KMS-11 (cell line): ENCODE measurements at regions not wholly inside any gene's neighbourhood (a gene's known extent, or its start where the extent isn't known, plus 50 kb on each side); places are given as distances from the start of the nearest gene placed in this dataset.

Experiments used
- H2AFZ ChIP-seq: fragments of 200-600 bp; sonication (generic); 2 replicates; pipeline ENCODE4 v1.6.1; 2016; ENCODE audit warnings: antibody characterized with exemption, mixed run types, low read depth
- H3K27ac ChIP-seq: fragments of 200-600 bp; sonication (generic); 2 replicates; pipeline ENCODE4 v1.6.1; 2016; ENCODE audit warnings: mild to moderate bottlenecking, mixed run types
- H3K27me3 ChIP-seq: fragments of 200-600 bp; sonication (generic); 2 replicates; pipeline ENCODE4 v1.6.1; 2017; ENCODE audit warnings: mild to moderate bottlenecking, low read depth, mixed run types, moderate library complexity; ENCODE audit not compliant: insufficient read depth
- H3K36me3 ChIP-seq: fragments of 200-600 bp; sonication (generic); 2 replicates; pipeline ENCODE4 v1.6.1; 2017; ENCODE audit warnings: mild to moderate bottlenecking, mixed run types; ENCODE audit not compliant: insufficient read depth
- H3K4me1 ChIP-seq: fragments of 200-600 bp; sonication (generic); 2 replicates; pipeline ENCODE4 v1.6.1; 2016; ENCODE audit warnings: mild to moderate bottlenecking, low read depth, mixed run types; ENCODE audit not compliant: poor library complexity, severe bottlenecking
- H3K4me2 ChIP-seq: fragments of 200-600 bp; sonication (generic); 2 replicates; pipeline ENCODE4 v1.7.0; 2016; ENCODE audit warnings: mild to moderate bottlenecking, mixed run types
- H3K4me3 ChIP-seq: fragments of 200-600 bp; sonication (generic); IDR thresholded peaks from 2 replicates; pipeline ENCODE4 v1.6.1; 2017; ENCODE audit warnings: low read depth, low read length, mixed read lengths; ENCODE audit not compliant: insufficient read depth
- H3K79me2 ChIP-seq: fragments of 200-600 bp; sonication (generic); 2 replicates; pipeline ENCODE4 v1.6.1; 2016; ENCODE audit warnings: low read depth, mixed run types; ENCODE audit not compliant: insufficient read depth
- H3K9ac ChIP-seq: fragments of 200-600 bp; sonication (generic); 2 replicates; pipeline ENCODE4 v1.6.1; 2016; ENCODE audit warnings: mild to moderate bottlenecking, mixed run types
- H4K20me1 ChIP-seq: fragments of 200-600 bp; sonication (generic); 2 replicates; pipeline ENCODE4 v1.6.1; 2016; ENCODE audit warnings: mild to moderate bottlenecking, mixed run types; ENCODE audit not compliant: insufficient read depth
- TF ChIP-seq, protein P1 (sequence below): fragments of 200-600 bp; sonication (generic); conservative IDR thresholded peaks from 2 replicates; pipeline ENCODE4 v1.6.1; 2017; ENCODE audit warnings: low read depth, mild to moderate bottlenecking, antibody characterized with exemption, low read length, moderate library complexity, mixed read lengths

DNA sequence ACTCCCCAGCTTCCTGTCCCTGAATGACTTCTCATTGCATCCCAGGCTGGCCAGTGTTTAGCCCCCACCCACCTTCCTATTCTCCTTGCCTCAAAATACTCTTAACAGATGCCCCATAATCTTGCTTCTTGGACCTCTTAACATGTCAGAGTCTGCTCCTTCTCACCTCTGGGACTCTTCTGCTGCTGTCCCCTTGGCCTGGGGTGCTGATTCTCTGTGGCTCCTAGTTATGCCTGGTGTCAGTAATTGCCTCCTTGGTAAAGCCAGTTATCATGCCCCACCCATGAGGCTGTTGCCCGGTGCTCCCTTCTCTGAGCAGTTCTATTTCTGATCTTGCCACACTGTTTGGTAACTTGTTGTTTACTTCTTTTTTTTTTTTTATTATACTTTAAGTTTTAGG, 256.8 kb downstream of the STIM2 start:
- TF ChIP-seq, protein P1, sequence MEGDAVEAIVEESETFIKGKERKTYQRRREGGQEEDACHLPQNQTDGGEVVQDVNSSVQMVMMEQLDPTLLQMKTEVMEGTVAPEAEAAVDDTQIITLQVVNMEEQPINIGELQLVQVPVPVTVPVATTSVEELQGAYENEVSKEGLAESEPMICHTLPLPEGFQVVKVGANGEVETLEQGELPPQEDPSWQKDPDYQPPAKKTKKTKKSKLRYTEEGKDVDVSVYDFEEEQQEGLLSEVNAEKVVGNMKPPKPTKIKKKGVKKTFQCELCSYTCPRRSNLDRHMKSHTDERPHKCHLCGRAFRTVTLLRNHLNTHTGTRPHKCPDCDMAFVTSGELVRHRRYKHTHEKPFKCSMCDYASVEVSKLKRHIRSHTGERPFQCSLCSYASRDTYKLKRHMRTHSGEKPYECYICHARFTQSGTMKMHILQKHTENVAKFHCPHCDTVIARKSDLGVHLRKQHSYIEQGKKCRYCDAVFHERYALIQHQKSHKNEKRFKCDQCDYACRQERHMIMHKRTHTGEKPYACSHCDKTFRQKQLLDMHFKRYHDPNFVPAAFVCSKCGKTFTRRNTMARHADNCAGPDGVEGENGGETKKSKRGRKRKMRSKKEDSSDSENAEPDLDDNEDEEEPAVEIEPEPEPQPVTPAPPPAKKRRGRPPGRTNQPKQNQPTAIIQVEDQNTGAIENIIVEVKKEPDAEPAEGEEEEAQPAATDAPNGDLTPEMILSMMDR = no peak
- H3K9ac ChIP-seq = no peak overlapping the region
- no peak overlapping the region for H3K4me3 ChIP-seq
- H3K27me3 ChIP-seq = no peaks in the 10 kb centered on the region
- H3K27ac ChIP-seq = no peak overlapping the region
- H3K36me3 ChIP-seq = no peaks in the 10 kb centered on the region
- H3K4me2 ChIP-seq = no peak overlapping the region
- H2AFZ ChIP-seq = no peak overlapping the region
- no peaks in the 10 kb centered on the region for H3K79me2 ChIP-seq
- no peaks in the 10 kb centered on the region for H4K20me1 ChIP-seq
- no peaks in the 10 kb centered on the region for H3K4me1 ChIP-seq

DNA sequence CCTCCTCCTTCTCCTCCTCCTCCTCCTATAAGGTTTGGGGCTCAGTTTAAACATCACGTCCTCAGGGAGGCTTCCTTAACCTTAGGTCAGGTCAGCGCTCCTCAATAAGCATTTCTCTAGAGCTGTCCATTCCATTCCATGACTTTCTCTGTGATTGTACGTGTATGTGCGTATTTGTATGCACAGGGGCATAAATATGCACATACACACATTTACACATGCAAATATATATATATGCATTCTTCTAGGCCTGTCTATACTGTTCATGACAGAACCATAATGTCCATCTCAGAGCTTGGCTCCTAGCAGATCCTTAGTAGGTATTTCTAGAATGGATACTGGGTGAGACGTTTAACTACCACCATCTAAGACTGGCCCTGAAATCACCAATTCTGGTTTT, 258.6 kb downstream of the STIM2 start:
- H3K36me3 ChIP-seq = no peaks in the 10 kb centered on the region
- H3K4me2 ChIP-seq = no peak overlapping the region
- H3K4me1 ChIP-seq = no peaks in the 10 kb centered on the region
- TF ChIP-seq, protein P1 = no peak
- H3K4me3 ChIP-seq = no peak overlapping the region
- H4K20me1 ChIP-seq = no peaks in the 10 kb centered on the region
- H3K27me3 ChIP-seq = no peaks in the 10 kb centered on the region
- no peak overlapping the region for H3K27ac ChIP-seq
- no peaks in the 10 kb centered on the region for H3K79me2 ChIP-seq
- H2AFZ ChIP-seq = no peak overlapping the region
- H3K9ac ChIP-seq = no peak overlapping the region

DNA sequence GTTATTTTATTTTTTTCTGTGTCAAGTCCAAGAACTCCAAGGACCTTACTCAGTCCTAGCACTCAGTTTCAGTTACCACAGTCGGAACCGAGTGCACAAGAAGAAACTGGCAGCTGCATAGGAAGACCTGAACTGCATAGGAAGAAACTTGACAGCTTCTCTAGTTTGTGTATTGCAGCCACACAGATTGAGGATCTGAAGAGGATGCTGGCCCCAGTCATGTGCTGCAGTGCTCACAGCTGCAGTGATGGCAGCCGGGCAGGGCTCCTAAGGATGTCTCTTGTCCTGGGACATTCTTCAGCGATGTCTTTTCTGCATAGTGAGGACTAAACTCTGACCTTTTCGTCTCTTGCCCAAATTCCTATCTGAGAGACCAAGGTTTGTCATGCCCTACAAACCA, 261.2 kb downstream of the STIM2 start:
- no peaks in the 10 kb centered on the region for H4K20me1 ChIP-seq
- no peaks in the 10 kb centered on the region for H3K27me3 ChIP-seq
- TF ChIP-seq, protein P1 = no peak

DNA sequence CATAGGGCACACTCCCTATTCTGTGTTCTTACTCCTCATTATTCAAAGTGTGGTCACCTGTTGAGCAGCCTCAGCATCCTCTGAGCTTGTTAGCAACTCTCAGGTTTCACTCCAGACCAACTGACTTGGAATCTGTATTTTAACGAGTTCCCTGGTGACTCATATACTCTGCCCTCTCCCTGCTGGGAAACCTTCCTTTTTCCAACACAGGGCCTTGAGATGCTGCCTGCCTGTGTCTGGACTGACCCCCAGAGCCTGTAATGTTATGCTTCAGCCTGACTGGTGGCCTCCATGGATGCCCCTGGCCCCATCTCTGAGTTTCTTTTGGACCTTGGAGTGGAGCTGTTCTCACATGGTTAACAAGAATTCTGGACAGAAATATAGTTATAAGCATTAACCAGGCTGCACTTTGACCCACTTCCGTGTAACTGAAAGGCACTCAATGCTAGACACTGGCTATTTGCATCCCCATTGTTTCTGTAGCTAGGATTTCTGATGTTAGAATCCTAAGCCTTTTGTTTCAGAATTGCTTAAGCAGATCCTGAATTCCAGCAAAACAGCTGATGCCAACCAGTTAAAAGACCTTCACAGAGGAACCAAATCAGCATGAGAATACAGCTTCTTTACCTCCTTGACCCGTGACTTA, 262.6 kb downstream of the STIM2 start:
- H3K27me3 ChIP-seq = no peaks in the 10 kb centered on the region
- no peaks in the 10 kb centered on the region for H3K79me2 ChIP-seq
- no peak overlapping the region for H3K4me2 ChIP-seq
- no peak overlapping the region for H3K9ac ChIP-seq
- H3K36me3 ChIP-seq = no peaks in the 10 kb centered on the region
- H3K27ac ChIP-seq = no peak overlapping the region
- no peaks in the 10 kb centered on the region for H4K20me1 ChIP-seq
- no peak overlapping the region for H2AFZ ChIP-seq
- H3K4me1 ChIP-seq = no peaks in the 10 kb centered on the region
- TF ChIP-seq, protein P1 = no peak
- H3K4me3 ChIP-seq = no peak overlapping the region

More for the DNA sequence above, 261.2 kb downstream of the STIM2 start:
- Histone ChIP-seq H3K4me3 (no peak overlapping the region), H3K79me2 (no peaks in the 10 kb centered on the region), H3K9ac (no peak overlapping the region), H2AFZ (no peak overlapping the region), H3K27ac (no peak overlapping the region), H3K4me2 (no peak overlapping the region), H3K4me1 (no peaks in the 10 kb centered on the region), H3K36me3 (no peaks in the 10 kb centered on the region)
